LNCaP clone FGC (cell line): ENCODE measurements at regions not wholly inside any gene's neighbourhood (a gene's known extent, or its start where the extent isn't known, plus 50 kb on each side); places are given as distances from the start of the nearest gene placed in this dataset.
"Not testable (repeated sequence)": the region's sequence is repeated elsewhere in the genome, so short reads cannot be mapped to it uniquely, and the experiment has no call there.

Experiments used
- DNase-seq: peaks from one replicate; pipeline ENCODE4 v3.0.0-alpha.2; 2011; ENCODE audit warnings: low read depth
- H3K4me3 ChIP-seq: 2 replicates; pipeline ENCODE4 v1.5.1; 2011; ENCODE audit warnings: mild to moderate bottlenecking, low read depth, low read length, control low read depth
- CTCF ChIP-seq: IDR thresholded peaks from 2 replicates; pipeline ENCODE4 v1.5.1; 2012; ENCODE audit warnings: mild to moderate bottlenecking; ENCODE audit not compliant: control insufficient read depth, insufficient read depth; ENCODE audit errors: extremely low read depth

GRCh38 chr7:19519443-19520021 lies 189.3 kb downstream of the POLR1F start:
- TF ChIP-seq CTCF: no peak
- no peak for DNase-seq
- no peak overlapping the region for H3K4me3 ChIP-seq

GRCh38 chr7:19517546-19517945 lies 191.3 kb downstream of the POLR1F start:
- H3K4me3 ChIP-seq, DNase-seq: not testable (repeated sequence)

- DNase-seq: no peak
- no peak overlapping the region for H3K4me3 ChIP-seq
- TF ChIP-seq CTCF: no peak
These were observed 200.0 kb downstream of the POLR1F start for GRCh38 chr7:19508821-19509220.

GRCh38 chr7:19508124-19508523 lies 200.7 kb downstream of the POLR1F start:
- H3K4me3 ChIP-seq: no peak overlapping the region
- TF ChIP-seq CTCF: no peak
- DNase-seq: no peak

GRCh38 chr7:19491821-19492452 lies 216.9 kb downstream of the POLR1F start:
- TF ChIP-seq CTCF: peak; percentile 65
- peak; percentile 23 for DNase-seq
- H3K4me3 ChIP-seq: no peak overlapping the region

GRCh38 chr7:19491371-19491770 lies 217.5 kb downstream of the POLR1F start:
- H3K4me3 ChIP-seq: no peak overlapping the region
- no peak for DNase-seq
- no peak for TF ChIP-seq CTCF

- DNase-seq: no peak
- no peak for TF ChIP-seq CTCF
- H3K4me3 ChIP-seq: no peak overlapping the region
These were observed 219.5 kb downstream of the POLR1F start for GRCh38 chr7:19489162-19489820.
